ENCODE measurements at regions not wholly inside any gene's neighbourhood (a gene's known extent, or its start where the extent isn't known, plus 50 kb on each side); places are given as distances from the start of the nearest gene placed in this dataset.

DNA sequence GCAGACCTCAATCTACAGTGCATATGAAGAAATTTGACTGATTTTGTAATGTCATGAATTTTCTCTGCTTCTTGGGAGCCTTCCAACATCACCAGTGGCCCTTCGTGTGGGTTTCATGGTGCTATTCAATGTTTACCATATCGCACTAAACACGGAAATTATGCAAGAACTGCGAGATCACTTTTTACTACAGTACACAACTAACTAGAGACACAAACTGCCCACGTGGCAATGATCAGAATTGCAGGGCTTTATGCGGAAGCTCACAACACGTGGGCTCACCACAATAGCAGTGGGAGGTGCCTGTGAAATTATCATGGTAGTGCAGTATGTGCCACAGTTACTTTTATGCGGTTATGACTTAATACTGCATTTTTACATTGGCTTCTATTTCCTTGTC lies 449.7 kb upstream of the KLF6 start:
- H3K9me3 ChIP-seq (ENCODE audit: control insufficient read depth, insufficient read depth, low read depth, low read length), result no peaks in the 10 kb centered on the region
- TF ChIP-seq, protein P1, sequence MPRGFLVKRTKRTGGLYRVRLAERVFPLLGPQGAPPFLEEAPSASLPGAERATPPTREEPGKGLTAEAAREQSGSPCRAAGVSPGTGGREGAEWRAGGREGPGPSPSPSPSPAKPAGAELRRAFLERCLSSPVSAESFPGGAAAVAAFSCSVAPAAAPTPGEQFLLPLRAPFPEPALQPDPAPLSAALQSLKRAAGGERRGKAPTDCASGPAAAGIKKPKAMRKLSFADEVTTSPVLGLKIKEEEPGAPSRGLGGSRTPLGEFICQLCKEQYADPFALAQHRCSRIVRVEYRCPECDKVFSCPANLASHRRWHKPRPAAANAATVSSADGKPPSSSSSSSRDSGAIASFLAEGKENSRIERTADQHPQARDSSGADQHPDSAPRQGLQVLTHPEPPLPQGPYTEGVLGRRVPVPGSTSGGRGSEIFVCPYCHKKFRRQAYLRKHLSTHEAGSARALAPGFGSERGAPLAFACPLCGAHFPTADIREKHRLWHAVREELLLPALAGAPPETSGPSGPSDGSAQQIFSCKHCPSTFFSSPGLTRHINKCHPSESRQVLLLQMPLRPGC (tag by site-specific recombination; IDR thresholded peaks at IDR 0.05), result no peak
- no peak for TF ChIP-seq ZNF146 (tag by site-specific recombination; IDR thresholded peaks at IDR 0.05)
- no peak for TF ChIP-seq ZBTB1 (tag by site-specific recombination; IDR thresholded peaks at IDR 0.05)
- no peak for TF ChIP-seq ZNF785 (tag by site-specific recombination; IDR thresholded peaks at IDR 0.05)
- TF ChIP-seq ZNF596 (tag by site-specific recombination; IDR thresholded peaks at IDR 0.05), result no peak
- no peak for TF ChIP-seq OVOL3 (tag by site-specific recombination; IDR thresholded peaks at IDR 0.05)
- no peak for TF ChIP-seq REPIN1 (tag by site-specific recombination; IDR thresholded peaks at IDR 0.05; ENCODE audit: low read depth)
- no peak for TF ChIP-seq ZNF16 (tag by site-specific recombination; IDR thresholded peaks at IDR 0.05; ENCODE audit: low read depth)
- no peak for TF ChIP-seq SETDB1 (IDR thresholded peaks at IDR 0.05; ENCODE audit: insufficient read length, low read length)
- no peak for TF ChIP-seq ZNF157 (tag by site-specific recombination; IDR thresholded peaks at IDR 0.05)
- no peaks in the 10 kb centered on the region for H3K36me3 ChIP-seq (ENCODE audit: control insufficient read depth in 2 of 2, insufficient read depth in 1 of 2, low read length in 2 of 2)
- ChIA-PET CTCF (no interaction called here), POLR2A (no interaction called here)
- H3K27ac ChIP-seq (ENCODE audit: extremely low read depth, low read depth, low read length), result no peak overlapping the region
- no peak overlapping the region for H3K4me3 ChIP-seq (ENCODE audit: low read depth, low read length)
- no peaks in the 10 kb centered on the region for H3K4me1 ChIP-seq (ENCODE audit: control insufficient read depth, insufficient read depth, low read length)

DNA sequence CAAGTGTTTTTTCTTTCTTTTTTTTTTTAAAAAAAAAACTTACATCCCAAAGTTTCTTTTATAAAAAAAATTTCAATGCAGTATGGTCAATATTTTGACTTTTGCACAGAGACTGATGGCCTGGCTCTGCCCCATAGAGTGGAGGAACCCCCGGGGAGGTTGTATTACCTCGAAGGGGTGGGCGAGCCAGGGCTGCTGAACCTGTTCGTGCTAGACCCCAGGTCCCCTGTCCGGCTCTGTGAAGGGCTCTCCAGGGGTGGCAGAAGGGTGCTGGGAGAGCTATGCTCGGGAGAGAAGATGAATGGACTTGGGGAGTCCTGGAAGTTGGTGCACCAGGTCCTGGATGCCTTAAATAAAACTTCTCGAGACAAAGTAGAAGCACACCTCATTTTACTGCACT lies 446.4 kb upstream of the KLF6 start:
- no peak for TF ChIP-seq ZBTB20 (tag by site-specific recombination; IDR thresholded peaks at IDR 0.05)
- TF ChIP-seq ZNF311 (tag by site-specific recombination; IDR thresholded peaks at IDR 0.05; ENCODE audit: borderline replicate concordance), result no peak
- TF ChIP-seq, protein P2, sequence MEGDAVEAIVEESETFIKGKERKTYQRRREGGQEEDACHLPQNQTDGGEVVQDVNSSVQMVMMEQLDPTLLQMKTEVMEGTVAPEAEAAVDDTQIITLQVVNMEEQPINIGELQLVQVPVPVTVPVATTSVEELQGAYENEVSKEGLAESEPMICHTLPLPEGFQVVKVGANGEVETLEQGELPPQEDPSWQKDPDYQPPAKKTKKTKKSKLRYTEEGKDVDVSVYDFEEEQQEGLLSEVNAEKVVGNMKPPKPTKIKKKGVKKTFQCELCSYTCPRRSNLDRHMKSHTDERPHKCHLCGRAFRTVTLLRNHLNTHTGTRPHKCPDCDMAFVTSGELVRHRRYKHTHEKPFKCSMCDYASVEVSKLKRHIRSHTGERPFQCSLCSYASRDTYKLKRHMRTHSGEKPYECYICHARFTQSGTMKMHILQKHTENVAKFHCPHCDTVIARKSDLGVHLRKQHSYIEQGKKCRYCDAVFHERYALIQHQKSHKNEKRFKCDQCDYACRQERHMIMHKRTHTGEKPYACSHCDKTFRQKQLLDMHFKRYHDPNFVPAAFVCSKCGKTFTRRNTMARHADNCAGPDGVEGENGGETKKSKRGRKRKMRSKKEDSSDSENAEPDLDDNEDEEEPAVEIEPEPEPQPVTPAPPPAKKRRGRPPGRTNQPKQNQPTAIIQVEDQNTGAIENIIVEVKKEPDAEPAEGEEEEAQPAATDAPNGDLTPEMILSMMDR (tag by site-specific recombination; IDR thresholded peaks at IDR 0.05), result no peak
- TF ChIP-seq ZNF138 (tag by site-specific recombination; IDR thresholded peaks at IDR 0.05; ENCODE audit: borderline replicate concordance), result no peak
- no peak for TF ChIP-seq ZNF426 (tag by site-specific recombination; IDR thresholded peaks at IDR 0.05)
- no peak for TF ChIP-seq ZNF747 (tag by site-specific recombination; IDR thresholded peaks at IDR 0.05)
- no peak for TF ChIP-seq SETDB1 (IDR thresholded peaks at IDR 0.05; ENCODE audit: insufficient read length, low read length)
- no peak for TF ChIP-seq KLF1 (tag by site-specific recombination; IDR thresholded peaks at IDR 0.05)
- ChIA-PET POLR2A (no interaction called here), CTCF (no interaction called here)
- no peak overlapping the region for H3K4me3 ChIP-seq (ENCODE audit: low read depth, low read length)
- H3K9me3 ChIP-seq (ENCODE audit: control insufficient read depth, insufficient read depth, low read depth, low read length), result no peaks in the 10 kb centered on the region
- no peaks in the 10 kb centered on the region for H3K36me3 ChIP-seq (ENCODE audit: control insufficient read depth in 2 of 2, insufficient read depth in 1 of 2, low read length in 2 of 2)
- no peaks in the 10 kb centered on the region for H3K4me1 ChIP-seq (ENCODE audit: control insufficient read depth, insufficient read depth, low read length)
- no peak overlapping the region for H3K27ac ChIP-seq (ENCODE audit: extremely low read depth, low read depth, low read length)

DNA sequence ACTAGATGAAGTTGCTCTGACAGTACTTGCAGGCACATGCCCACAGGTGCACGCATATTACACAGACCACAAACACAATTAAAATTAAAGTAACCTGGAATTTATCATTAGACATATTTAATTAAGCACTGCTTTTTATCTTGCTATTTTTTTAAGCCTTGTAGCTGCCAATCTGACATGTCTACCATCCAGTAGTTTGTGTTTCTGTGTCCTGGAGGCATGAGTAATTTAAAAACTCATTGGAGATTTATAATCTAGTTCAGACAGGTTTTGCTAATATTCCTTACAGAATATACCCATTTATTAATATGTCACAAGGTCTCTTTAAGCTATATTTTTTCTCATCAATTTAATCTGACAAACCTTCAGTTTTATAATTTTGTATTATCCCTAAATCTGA lies 445.0 kb upstream of the KLF6 start:
- H3K9me3 ChIP-seq (ENCODE audit: control insufficient read depth, insufficient read depth, low read depth, low read length), result no peaks in the 10 kb centered on the region
- H3K4me1 ChIP-seq (ENCODE audit: control insufficient read depth, insufficient read depth, low read length), result no peaks in the 10 kb centered on the region
- ChIA-PET POLR2A (no interaction called here), CTCF (interaction anchor here (1.6 kb wide), 1 partner anchor 18 kb away, joined by 4 read pairs; no protein-coding TSS in a partner anchor)
- no peak for TF ChIP-seq ZBTB48 (tag by site-specific recombination; IDR thresholded peaks at IDR 0.05)
- no peak for TF ChIP-seq ZSCAN16 (tag by site-specific recombination; IDR thresholded peaks at IDR 0.05)
- TF ChIP-seq KLF10 (tag by site-specific recombination; IDR thresholded peaks at IDR 0.05), result no peak
- no peak for TF ChIP-seq ZNF544 (tag by site-specific recombination; IDR thresholded peaks at IDR 0.05)
- TF ChIP-seq, protein P3, sequence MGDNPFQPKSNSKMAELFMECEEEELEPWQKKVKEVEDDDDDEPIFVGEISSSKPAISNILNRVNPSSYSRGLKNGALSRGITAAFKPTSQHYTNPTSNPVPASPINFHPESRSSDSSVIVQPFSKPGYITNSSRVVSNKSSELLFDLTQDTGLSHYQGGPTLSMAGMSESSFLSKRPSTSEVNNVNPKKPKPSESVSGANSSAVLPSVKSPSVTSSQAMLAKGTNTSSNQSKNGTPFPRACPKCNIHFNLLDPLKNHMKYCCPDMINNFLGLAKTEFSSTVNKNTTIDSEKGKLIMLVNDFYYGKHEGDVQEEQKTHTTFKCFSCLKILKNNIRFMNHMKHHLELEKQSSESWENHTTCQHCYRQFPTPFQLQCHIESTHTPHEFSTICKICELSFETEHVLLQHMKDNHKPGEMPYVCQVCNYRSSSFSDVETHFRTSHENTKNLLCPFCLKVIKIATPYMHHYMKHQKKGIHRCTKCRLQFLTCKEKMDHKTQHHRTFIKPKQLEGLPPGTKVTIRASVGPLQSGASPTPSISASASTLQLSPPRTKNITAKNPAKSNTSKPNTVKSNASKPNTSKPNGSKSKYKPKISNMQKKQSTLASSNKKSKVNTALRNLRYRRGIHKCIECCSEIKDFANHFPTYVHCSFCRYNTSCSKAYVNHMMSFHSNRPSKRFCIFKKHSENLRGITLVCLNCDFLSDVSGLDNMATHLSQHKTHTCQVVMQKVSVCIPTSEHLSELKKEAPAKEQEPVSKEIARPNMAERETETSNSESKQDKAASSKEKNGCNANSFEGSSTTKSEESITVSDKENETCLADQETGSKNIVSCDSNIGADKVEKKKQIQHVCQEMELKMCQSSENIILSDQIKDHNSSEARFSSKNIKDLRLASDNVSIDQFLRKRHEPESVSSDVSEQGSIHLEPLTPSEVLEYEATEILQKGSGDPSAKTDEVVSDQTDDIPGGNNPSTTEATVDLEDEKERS (tag by site-specific recombination; IDR thresholded peaks at IDR 0.05), result no peak
- no peak for TF ChIP-seq ZNF777 (tag by site-specific recombination; IDR thresholded peaks at IDR 0.05; ENCODE audit: borderline replicate concordance)
- TF ChIP-seq ZNF37A (tag by site-specific recombination; IDR thresholded peaks at IDR 0.05), result no peak
- no peak overlapping the region for H3K4me3 ChIP-seq (ENCODE audit: low read depth, low read length)
- H3K36me3 ChIP-seq (ENCODE audit: control insufficient read depth in 2 of 2, insufficient read depth in 1 of 2, low read length in 2 of 2), result no peaks in the 10 kb centered on the region
- H3K27ac ChIP-seq (ENCODE audit: extremely low read depth, low read depth, low read length), result no peak overlapping the region
